Left ventricle myocardium superior (tissue), 1 donor: ENCODE measurements at regions not wholly inside any gene's neighbourhood (a gene's known extent, or its start where the extent isn't known, plus 50 kb on each side); places are given as distances from the start of the nearest gene placed in this dataset.
"Not testable (repeated sequence)": the region's sequence is repeated elsewhere in the genome, so short reads cannot be mapped to it uniquely, and the experiment has no call there.

Experiments used
- ATAC-seq: fragments of 200-7000 bp; cut with Tn5 transposase; one replicate; pipeline ENCODE4 v1.9.1; 2020; ENCODE audit warnings: mild to moderate bottlenecking, moderate library complexity
- DNase-seq: peaks from one replicate; pipeline ENCODE4 v3.0.0-alpha.2; 2020
- intact Hi-C: fragments of 100-400 bp; cut with micrococcal nuclease; formaldehyde crosslinking; loops from one replicate; pipeline ENCODE4 v1.11.0; 2022
- donor health status: DM: no; HTN: yes; CAD: no; lungs with severe emphysema.

GRCh38 chr6:53446151-53446550 lies 97.4 kb upstream of the ELOVL5 start:
- intact Hi-C loops: no loop called here
- DNase-seq (no peak), ATAC-seq (no peak)

GRCh38 chr6:53441761-53442160 lies 93.0 kb upstream of the ELOVL5 start:
- no peak for ATAC-seq
- intact Hi-C loops: no loop called here
- no peak for DNase-seq

- ATAC-seq: no peak
- intact Hi-C loops: no loop called here
- DNase-seq: no peak
These were observed 92.3 kb upstream of the ELOVL5 start for GRCh38 chr6:53441035-53441493.

GRCh38 chr6:53440336-53440945 lies 91.7 kb upstream of the ELOVL5 start:
- no peak for DNase-seq
- intact Hi-C loops: no loop called here
- no peak for ATAC-seq

- intact Hi-C loops: no loop called here
- ATAC-seq (peak; percentile 68), DNase-seq (no peak)
These were observed 90.8 kb upstream of the ELOVL5 start for GRCh38 chr6:53439556-53439955.

- ATAC-seq (peak; percentile 48), DNase-seq (no peak)
- intact Hi-C loops: no loop called here
These were observed 88.9 kb upstream of the ELOVL5 start for GRCh38 chr6:53437557-53438202.

GRCh38 chr6:53436526-53437303 lies 88.0 kb upstream of the ELOVL5 start:
- peak; percentile 22 for ATAC-seq
- intact Hi-C loops: no loop called here

GRCh38 chr6:53433951-53434285 lies 85.2 kb upstream of the ELOVL5 start:
- intact Hi-C loops: no loop called here
- ATAC-seq (no peak), DNase-seq (no peak)

More at GRCh38 chr6:53436526-53437303, 88.0 kb upstream of the ELOVL5 start:
- no peak for DNase-seq

- no peak for ATAC-seq
- intact Hi-C loops: no loop called here
- DNase-seq: no peak
These were observed 84.7 kb upstream of the ELOVL5 start for GRCh38 chr6:53433261-53433950.

- DNase-seq (no peak), ATAC-seq (no peak)
- intact Hi-C loops: no loop called here
These were observed 83.8 kb upstream of the ELOVL5 start for GRCh38 chr6:53432318-53433161.

GRCh38 chr6:53431704-53432103 lies 83.0 kb upstream of the ELOVL5 start:
- DNase-seq (no peak), ATAC-seq (no peak)
- intact Hi-C loops: no loop called here

GRCh38 chr6:53429401-53429800 lies 80.7 kb upstream of the ELOVL5 start:
- DNase-seq (no peak), ATAC-seq (no peak)
- intact Hi-C loops: no loop called here

GRCh38 chr6:53428886-53429285 lies 80.1 kb upstream of the ELOVL5 start:
- intact Hi-C loops: no loop called here
- no peak for DNase-seq
- no peak for ATAC-seq

GRCh38 chr6:53426667-53427270 lies 78.0 kb upstream of the ELOVL5 start:
- DNase-seq: no peak
- ATAC-seq: no peak
- intact Hi-C loops: no loop called here

- ATAC-seq (no peak), DNase-seq (no peak)
- intact Hi-C loops: no loop called here
These were observed 77.4 kb upstream of the ELOVL5 start for GRCh38 chr6:53426117-53426516.

- ATAC-seq (no peak), DNase-seq (no peak)
- intact Hi-C loops: no loop called here
These were observed 76.4 kb upstream of the ELOVL5 start for GRCh38 chr6:53424976-53425718.

- intact Hi-C loops: no loop called here
- ATAC-seq: no peak
- no peak for DNase-seq
These were observed 75.5 kb upstream of the ELOVL5 start for GRCh38 chr6:53424300-53424699.

GRCh38 chr6:53423560-53423959 lies 74.8 kb upstream of the ELOVL5 start:
- ATAC-seq, intact Hi-C loops, DNase-seq: not testable (repeated sequence)
